ENCODE measurements at regions not wholly inside any gene's neighbourhood (a gene's known extent, or its start where the extent isn't known, plus 50 kb on each side); places are given as distances from the start of the nearest gene placed in this dataset.

DNA sequence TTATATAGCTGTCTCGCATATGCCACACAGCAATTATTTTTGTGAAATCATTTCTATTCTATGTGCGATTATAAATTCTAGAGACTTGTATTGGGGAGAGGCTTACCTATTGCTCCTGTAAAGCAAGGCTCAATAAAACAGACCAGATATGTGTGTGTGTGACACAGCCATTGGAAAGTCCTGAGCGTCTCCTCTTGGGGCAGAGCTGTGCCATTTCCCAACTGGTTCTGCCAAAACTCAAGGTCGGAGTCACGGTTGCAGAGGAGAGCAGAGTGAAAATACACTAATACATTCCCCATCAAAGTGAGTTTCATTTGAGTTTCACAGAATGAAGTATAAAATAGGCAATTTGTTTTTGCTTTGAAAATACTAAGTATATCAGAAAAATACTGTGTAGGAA, 567.4 kb upstream of the FZD8 start:
- H2AFZ ChIP-seq: no peak overlapping the region
- H3K4me3 ChIP-seq (ENCODE audit: low read depth, low read length): no peak overlapping the region
- H3K4me1 ChIP-seq: no peaks in the 10 kb centered on the region
- H3K27ac ChIP-seq: no peak overlapping the region
- H3K79me2 ChIP-seq: no peaks in the 10 kb centered on the region
- no peaks in the 10 kb centered on the region for H3K27me3 ChIP-seq (ENCODE audit: control insufficient read depth, insufficient read depth, low read length)
- TF ChIP-seq, protein P1, sequence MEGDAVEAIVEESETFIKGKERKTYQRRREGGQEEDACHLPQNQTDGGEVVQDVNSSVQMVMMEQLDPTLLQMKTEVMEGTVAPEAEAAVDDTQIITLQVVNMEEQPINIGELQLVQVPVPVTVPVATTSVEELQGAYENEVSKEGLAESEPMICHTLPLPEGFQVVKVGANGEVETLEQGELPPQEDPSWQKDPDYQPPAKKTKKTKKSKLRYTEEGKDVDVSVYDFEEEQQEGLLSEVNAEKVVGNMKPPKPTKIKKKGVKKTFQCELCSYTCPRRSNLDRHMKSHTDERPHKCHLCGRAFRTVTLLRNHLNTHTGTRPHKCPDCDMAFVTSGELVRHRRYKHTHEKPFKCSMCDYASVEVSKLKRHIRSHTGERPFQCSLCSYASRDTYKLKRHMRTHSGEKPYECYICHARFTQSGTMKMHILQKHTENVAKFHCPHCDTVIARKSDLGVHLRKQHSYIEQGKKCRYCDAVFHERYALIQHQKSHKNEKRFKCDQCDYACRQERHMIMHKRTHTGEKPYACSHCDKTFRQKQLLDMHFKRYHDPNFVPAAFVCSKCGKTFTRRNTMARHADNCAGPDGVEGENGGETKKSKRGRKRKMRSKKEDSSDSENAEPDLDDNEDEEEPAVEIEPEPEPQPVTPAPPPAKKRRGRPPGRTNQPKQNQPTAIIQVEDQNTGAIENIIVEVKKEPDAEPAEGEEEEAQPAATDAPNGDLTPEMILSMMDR (IDR thresholded peaks at IDR 0.05): no peak
- H3K4me2 ChIP-seq (ENCODE audit: low read length): no peak overlapping the region
- H3K36me3 ChIP-seq (ENCODE audit: control insufficient read depth, insufficient read depth, low read length): no peaks in the 10 kb centered on the region
- H3K9me3 ChIP-seq (ENCODE audit: control insufficient read depth, low read length): no peaks in the 10 kb centered on the region
- H3K9ac ChIP-seq: no peak overlapping the region

DNA sequence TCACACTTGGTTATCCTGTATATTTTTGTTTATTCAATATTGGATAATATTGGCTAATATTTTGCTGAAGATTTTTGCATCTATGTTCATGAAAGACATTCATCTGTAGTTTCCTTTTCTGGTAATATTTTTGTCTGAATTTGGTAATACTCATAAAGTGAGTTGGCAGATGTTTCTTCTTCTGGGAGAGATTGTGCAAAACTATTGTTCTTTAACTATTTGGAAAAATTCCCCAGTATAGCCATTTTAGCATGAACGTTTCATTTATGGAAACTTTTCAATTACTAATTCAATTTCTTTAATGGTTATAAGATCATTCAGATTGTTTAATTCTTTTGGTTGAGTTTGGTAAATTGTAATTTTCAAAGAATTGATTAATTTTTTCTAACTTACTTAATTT, 560.8 kb upstream of the FZD8 start:
- Histone ChIP-seq H3K79me2 (no peaks in the 10 kb centered on the region), H3K36me3 (ENCODE audit: control insufficient read depth, insufficient read depth, low read length) (no peaks in the 10 kb centered on the region), H3K9ac (no peak overlapping the region), H3K4me3 (ENCODE audit: low read depth, low read length) (no peak overlapping the region), H3K27me3 (ENCODE audit: control insufficient read depth, insufficient read depth, low read length) (no peaks in the 10 kb centered on the region), H3K27ac (no peak overlapping the region), H3K4me2 (ENCODE audit: low read length) (no peak overlapping the region), H3K4me1 (no peaks in the 10 kb centered on the region), H2AFZ (no peak overlapping the region), H3K9me3 (ENCODE audit: control insufficient read depth, low read length) (no peaks in the 10 kb centered on the region)
- TF ChIP-seq, protein P1 (IDR thresholded peaks at IDR 0.05): no peak

DNA sequence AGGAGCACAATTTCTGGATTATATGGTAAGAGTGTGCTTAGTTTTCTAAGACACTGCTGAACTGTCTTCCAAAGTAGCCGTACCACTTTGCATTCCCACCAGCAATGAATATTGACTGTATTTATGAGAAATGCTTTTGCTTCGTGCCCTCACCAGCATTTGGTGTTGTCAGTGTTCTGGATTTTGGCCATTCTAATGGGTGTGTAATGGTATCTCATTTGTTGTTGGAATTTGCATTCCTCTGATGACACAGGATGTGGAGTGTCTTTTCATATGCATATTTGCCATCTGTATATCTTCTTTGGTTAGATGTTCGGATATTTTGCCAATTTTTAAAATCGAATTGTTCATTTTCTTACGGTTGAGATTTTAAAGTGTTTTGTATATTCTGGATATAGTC, 558.5 kb upstream of the FZD8 start:
- no peaks in the 10 kb centered on the region for H3K27me3 ChIP-seq (ENCODE audit: control insufficient read depth, insufficient read depth, low read length)
- H3K79me2 ChIP-seq: no peaks in the 10 kb centered on the region
- H3K9me3 ChIP-seq (ENCODE audit: control insufficient read depth, low read length): no peaks in the 10 kb centered on the region
- no peak overlapping the region for H3K9ac ChIP-seq
- H3K4me1 ChIP-seq: no peaks in the 10 kb centered on the region
- H3K27ac ChIP-seq: no peak overlapping the region
- no peaks in the 10 kb centered on the region for H3K36me3 ChIP-seq (ENCODE audit: control insufficient read depth, insufficient read depth, low read length)
- TF ChIP-seq, protein P1 (IDR thresholded peaks at IDR 0.05): no peak
- H2AFZ ChIP-seq: no peak overlapping the region
- H3K4me3 ChIP-seq (ENCODE audit: low read depth, low read length): no peak overlapping the region
- no peak overlapping the region for H3K4me2 ChIP-seq (ENCODE audit: low read length)

DNA sequence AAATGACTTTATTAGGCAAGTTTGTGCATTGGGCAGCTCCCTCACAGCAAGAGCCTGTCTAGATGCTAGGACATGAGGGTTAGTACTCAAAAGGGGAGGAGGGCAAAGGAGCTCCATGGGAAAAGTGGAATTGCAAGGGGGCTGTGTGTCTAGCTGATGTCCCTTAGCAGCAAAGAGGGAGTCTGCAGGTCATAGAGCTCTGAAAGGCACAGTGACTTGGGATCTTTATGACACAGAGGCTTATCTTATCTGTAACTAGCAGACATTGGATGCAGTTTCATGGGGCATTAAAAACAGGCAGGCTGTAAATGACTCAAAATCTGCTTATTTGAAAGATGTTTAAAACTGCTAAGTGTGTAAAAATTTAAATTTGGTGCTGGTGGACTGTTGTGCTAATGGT, 556.2 kb upstream of the FZD8 start:
- H3K4me1 ChIP-seq: no peaks in the 10 kb centered on the region
- TF ChIP-seq, protein P1 (IDR thresholded peaks at IDR 0.05): no peak
- no peak overlapping the region for H3K4me3 ChIP-seq (ENCODE audit: low read depth, low read length)
- H3K9me3 ChIP-seq (ENCODE audit: control insufficient read depth, low read length): no peaks in the 10 kb centered on the region
- H3K27ac ChIP-seq: no peak overlapping the region
- no peaks in the 10 kb centered on the region for H3K27me3 ChIP-seq (ENCODE audit: control insufficient read depth, insufficient read depth, low read length)
- H3K9ac ChIP-seq: no peak overlapping the region
- no peak overlapping the region for H2AFZ ChIP-seq
- no peak overlapping the region for H3K4me2 ChIP-seq (ENCODE audit: low read length)
- no peaks in the 10 kb centered on the region for H3K36me3 ChIP-seq (ENCODE audit: control insufficient read depth, insufficient read depth, low read length)
- H3K79me2 ChIP-seq: no peaks in the 10 kb centered on the region

DNA sequence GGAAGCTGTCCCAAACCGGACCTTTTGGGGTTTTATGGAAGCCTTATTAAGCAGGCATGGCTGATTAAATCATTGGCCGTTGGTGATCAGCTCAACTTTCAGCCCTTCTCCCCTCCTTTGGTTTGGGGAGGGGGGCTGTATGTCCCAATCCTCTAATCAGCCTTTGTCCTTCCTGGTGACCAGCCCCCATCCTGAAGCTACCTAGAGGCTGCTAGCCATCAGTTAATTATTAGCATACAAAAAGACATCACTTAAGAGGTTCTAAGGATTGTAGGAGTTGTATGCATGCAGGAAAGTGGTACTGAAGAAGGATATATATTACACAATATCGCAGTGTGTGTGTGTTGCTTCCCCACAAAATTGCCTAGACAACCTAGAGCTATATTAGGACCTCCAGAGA, 553.3 kb upstream of the FZD8 start:
- Histone ChIP-seq H3K79me2 (no peaks in the 10 kb centered on the region), H3K27ac (no peak overlapping the region), H3K4me2 (ENCODE audit: low read length) (no peak overlapping the region), H3K4me1 (no peaks in the 10 kb centered on the region), H2AFZ (no peak overlapping the region), H3K9ac (no peak overlapping the region), H3K4me3 (ENCODE audit: low read depth, low read length) (no peak overlapping the region), H3K27me3 (ENCODE audit: control insufficient read depth, insufficient read depth, low read length) (no peaks in the 10 kb centered on the region), H3K9me3 (ENCODE audit: control insufficient read depth, low read length) (no peaks in the 10 kb centered on the region), H3K36me3 (ENCODE audit: control insufficient read depth, insufficient read depth, low read length) (no peaks in the 10 kb centered on the region)
- TF ChIP-seq, protein P1 (IDR thresholded peaks at IDR 0.05): no peak

Measured in parathyroid adenoma (tissue), 2 donors.